Thyroid gland (tissue), 4 donors: ENCODE measurements at regions not wholly inside any gene's neighbourhood (a gene's known extent, or its start where the extent isn't known, plus 50 kb on each side); places are given as distances from the start of the nearest gene placed in this dataset.

Source experiments
- CTCF ChIP-seq, 6 experiments: fragments of 200-600 bp in 3 of 6; fragments of 450-650 bp in 3 of 6; sonication (generic) in 3 of 6; IDR thresholded peaks; one replicate each; pipeline ENCODE4 v1.5.1; 2016 to 2019; ENCODE audit warnings: antibody characterized with exemption in 6 of 6, mild to moderate bottlenecking in 2 of 6, inconsistent platforms in 1 of 6, moderate library complexity in 1 of 6
- POLR2A ChIP-seq, 2 donors: fragments of 450-650 bp; IDR thresholded peaks; one replicate each; pipeline ENCODE4 v1.6.1; 2017; ENCODE audit warnings: antibody characterized with exemption in 2 of 2, mild to moderate bottlenecking in 2 of 2, moderate library complexity in 1 of 2

- TF ChIP-seq CTCF (IDR thresholded peaks at IDR 0.05) (no peak), POLR2A (IDR thresholded peaks at IDR 0.05) (no peak)
Observed at GRCh38 chr1:172793823-172794222, 134.9 kb downstream of the FASLG start.
